ENCODE measurements at regions not wholly inside any gene's neighbourhood (a gene's known extent, or its start where the extent isn't known, plus 50 kb on each side); places are given as distances from the start of the nearest gene placed in this dataset.

DNA sequence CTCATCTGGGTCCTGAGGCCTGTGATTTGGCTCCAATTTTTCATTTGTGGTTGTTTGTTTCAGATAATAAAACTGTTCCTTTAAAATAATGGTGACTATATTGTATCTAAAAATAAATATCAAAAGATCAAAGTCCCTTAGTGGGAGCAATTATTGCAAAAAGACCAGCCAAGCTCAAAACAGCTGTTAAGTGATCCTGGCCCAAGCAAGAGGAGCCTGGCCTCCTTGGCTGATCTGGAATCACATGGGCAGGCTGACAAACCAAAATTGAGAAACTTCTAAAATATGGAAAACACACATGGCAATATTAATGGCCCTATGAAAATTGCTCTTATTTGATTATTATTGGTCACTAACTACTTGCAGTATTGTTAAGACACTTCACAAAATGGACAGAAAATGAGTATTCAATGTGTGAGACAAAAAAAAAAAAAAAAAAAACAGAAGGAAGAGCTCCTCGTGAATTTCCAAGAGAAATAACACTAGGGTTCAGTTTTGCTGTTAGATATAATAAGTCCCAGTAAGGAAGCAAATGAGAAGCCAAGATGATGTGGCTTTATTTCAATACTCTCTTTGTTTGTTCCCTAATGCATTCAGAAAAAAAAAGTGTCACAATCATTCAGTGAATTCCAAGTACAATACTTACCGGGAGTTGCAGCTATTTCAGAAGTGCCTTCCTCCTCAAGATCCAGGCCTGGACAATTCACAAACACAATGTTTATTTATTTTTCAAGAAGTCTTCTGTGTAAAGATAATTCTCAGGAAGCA is 105.1 kb downstream of the SEC16B start:
- Histone ChIP-seq H3K27ac (ENCODE audit: low read depth, low read length, poor library complexity, severe bottlenecking) (no peak overlapping the region), H3K36me3 (ENCODE audit: insufficient read depth, low read length) (no peaks in the 10 kb centered on the region), H2AFZ (ENCODE audit: low read length) (no peak overlapping the region), H4K20me1 (ENCODE audit: insufficient read depth, low read length) (no peaks in the 10 kb centered on the region), H3K9me3 (ENCODE audit: low read length) (no peaks in the 10 kb centered on the region), H3K4me3 (ENCODE audit: low read depth, low read length, poor library complexity, severe bottlenecking) (no peak overlapping the region), H3K4me2 (ENCODE audit: low read length) (no peak overlapping the region), H3K79me2 (ENCODE audit: insufficient read depth, low read depth, low read length) (no peaks in the 10 kb centered on the region), H3K4me1 (ENCODE audit: insufficient read depth, low read length, poor library complexity, severe bottlenecking) (no peaks in the 10 kb centered on the region), H3K9me2 (ENCODE audit: insufficient read depth, low read length) (no peaks in the 10 kb centered on the region)
- BruUV-seq (replicated peaks): no TSS peak
- DNase-seq (ENCODE audit: low spot score): no peak
- ChIA-PET POLR2A (interaction anchor here (0.7 kb wide), 1 partner anchor 208 kb away, joined by 3 read pairs; no protein-coding TSS in a partner anchor), CTCF (ENCODE audit: unreplicated experiment) (no interaction called here)
- intact Hi-C loops (cut with micrococcal nuclease; ENCODE audit: unreplicated experiment): no loop called here
- TF ChIP-seq, protein P1, sequence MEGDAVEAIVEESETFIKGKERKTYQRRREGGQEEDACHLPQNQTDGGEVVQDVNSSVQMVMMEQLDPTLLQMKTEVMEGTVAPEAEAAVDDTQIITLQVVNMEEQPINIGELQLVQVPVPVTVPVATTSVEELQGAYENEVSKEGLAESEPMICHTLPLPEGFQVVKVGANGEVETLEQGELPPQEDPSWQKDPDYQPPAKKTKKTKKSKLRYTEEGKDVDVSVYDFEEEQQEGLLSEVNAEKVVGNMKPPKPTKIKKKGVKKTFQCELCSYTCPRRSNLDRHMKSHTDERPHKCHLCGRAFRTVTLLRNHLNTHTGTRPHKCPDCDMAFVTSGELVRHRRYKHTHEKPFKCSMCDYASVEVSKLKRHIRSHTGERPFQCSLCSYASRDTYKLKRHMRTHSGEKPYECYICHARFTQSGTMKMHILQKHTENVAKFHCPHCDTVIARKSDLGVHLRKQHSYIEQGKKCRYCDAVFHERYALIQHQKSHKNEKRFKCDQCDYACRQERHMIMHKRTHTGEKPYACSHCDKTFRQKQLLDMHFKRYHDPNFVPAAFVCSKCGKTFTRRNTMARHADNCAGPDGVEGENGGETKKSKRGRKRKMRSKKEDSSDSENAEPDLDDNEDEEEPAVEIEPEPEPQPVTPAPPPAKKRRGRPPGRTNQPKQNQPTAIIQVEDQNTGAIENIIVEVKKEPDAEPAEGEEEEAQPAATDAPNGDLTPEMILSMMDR (conservative IDR thresholded peaks at IDR 0.05; ENCODE audit: low read length): no peak
- TF ChIP-seq EZH2phosphoT487 (IDR thresholded peaks at IDR 0.05; ENCODE audit: borderline replicate concordance, low read depth, low read length): no peak

DNA sequence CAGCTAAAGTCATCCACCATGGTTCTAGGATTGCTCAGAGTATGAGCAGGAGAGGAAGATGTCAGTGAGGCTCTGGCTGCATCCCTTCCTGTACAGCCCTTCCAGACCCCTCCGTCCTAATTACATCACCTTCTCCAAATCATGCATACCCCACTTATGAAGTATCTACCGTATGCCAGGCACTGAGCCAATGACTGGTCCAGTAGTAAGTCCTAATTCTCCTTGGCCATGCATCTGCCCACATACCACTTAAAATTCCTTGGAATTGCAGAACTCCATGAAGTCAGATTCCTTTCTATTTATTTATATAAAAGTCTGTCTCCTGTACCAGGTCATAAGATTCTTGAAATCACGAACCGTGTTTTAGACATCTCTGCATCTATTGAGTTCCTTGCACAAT is 106.1 kb downstream of the SEC16B start:
- H3K36me3 ChIP-seq (ENCODE audit: insufficient read depth, low read length): no peaks in the 10 kb centered on the region
- H3K4me2 ChIP-seq (ENCODE audit: low read length): no peak overlapping the region
- no peaks in the 10 kb centered on the region for H4K20me1 ChIP-seq (ENCODE audit: insufficient read depth, low read length)
- no peaks in the 10 kb centered on the region for H3K79me2 ChIP-seq (ENCODE audit: insufficient read depth, low read depth, low read length)
- no peaks in the 10 kb centered on the region for H3K9me2 ChIP-seq (ENCODE audit: insufficient read depth, low read length)
- no peak overlapping the region for H2AFZ ChIP-seq (ENCODE audit: low read length)
- POLR2A ChIA-PET: no interaction called here
- intact Hi-C loops (cut with micrococcal nuclease; ENCODE audit: unreplicated experiment): no loop called here
- no peak for DNase-seq (ENCODE audit: low spot score)
- no peaks in the 10 kb centered on the region for H3K4me1 ChIP-seq (ENCODE audit: insufficient read depth, low read length, poor library complexity, severe bottlenecking)
- H3K9me3 ChIP-seq (ENCODE audit: low read length): no peaks in the 10 kb centered on the region
- H3K27ac ChIP-seq (ENCODE audit: low read depth, low read length, poor library complexity, severe bottlenecking): no peak overlapping the region
- no TSS peak for BruUV-seq (replicated peaks)
- TF ChIP-seq, protein P1 (conservative IDR thresholded peaks at IDR 0.05; ENCODE audit: low read length): no peak
- TF ChIP-seq EZH2phosphoT487 (IDR thresholded peaks at IDR 0.05; ENCODE audit: borderline replicate concordance, low read depth, low read length): no peak
- no peak overlapping the region for H3K4me3 ChIP-seq (ENCODE audit: low read depth, low read length, poor library complexity, severe bottlenecking)
- CTCF ChIA-PET (ENCODE audit: unreplicated experiment): no interaction called here

DNA sequence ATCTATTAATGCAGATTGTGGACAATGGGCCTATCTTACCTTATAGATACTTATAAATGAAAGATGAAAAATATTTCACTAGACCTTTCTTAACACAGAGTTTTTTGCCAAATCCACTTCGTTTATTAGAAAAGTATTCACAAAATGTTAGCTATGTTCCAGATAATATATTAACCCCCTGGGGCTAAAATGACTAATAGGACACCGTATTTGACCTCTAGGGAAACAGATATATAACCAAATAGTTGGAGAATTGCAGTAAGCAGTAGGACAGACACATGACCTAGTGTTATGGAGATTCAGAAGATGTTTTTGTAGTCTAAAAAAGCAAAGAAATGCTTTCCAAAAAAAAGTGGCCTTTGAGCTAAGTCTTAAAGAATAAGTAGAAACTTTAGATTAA is 106.9 kb downstream of the SEC16B start:
- POLR2A ChIA-PET: interaction anchor here (0.6 kb wide), 1 partner anchor 937 kb away, joined by 3 read pairs; no protein-coding TSS in a partner anchor
- H4K20me1 ChIP-seq (ENCODE audit: insufficient read depth, low read length): no peaks in the 10 kb centered on the region
- no peaks in the 10 kb centered on the region for H3K36me3 ChIP-seq (ENCODE audit: insufficient read depth, low read length)
- TF ChIP-seq, protein P1 (conservative IDR thresholded peaks at IDR 0.05; ENCODE audit: low read length): no peak
- TF ChIP-seq EZH2phosphoT487 (IDR thresholded peaks at IDR 0.05; ENCODE audit: borderline replicate concordance, low read depth, low read length): no peak
- intact Hi-C loops (cut with micrococcal nuclease; ENCODE audit: unreplicated experiment): no loop called here
- no peak overlapping the region for H2AFZ ChIP-seq (ENCODE audit: low read length)
- DNase-seq (ENCODE audit: low spot score): no peak
- no peak overlapping the region for H3K4me3 ChIP-seq (ENCODE audit: low read depth, low read length, poor library complexity, severe bottlenecking)
- H3K9me3 ChIP-seq (ENCODE audit: low read length): no peaks in the 10 kb centered on the region
- no TSS peak for BruUV-seq (replicated peaks)
- no peaks in the 10 kb centered on the region for H3K9me2 ChIP-seq (ENCODE audit: insufficient read depth, low read length)
- CTCF ChIA-PET (ENCODE audit: unreplicated experiment): no interaction called here
- no peak overlapping the region for H3K4me2 ChIP-seq (ENCODE audit: low read length)
- no peaks in the 10 kb centered on the region for H3K79me2 ChIP-seq (ENCODE audit: insufficient read depth, low read depth, low read length)
- no peaks in the 10 kb centered on the region for H3K4me1 ChIP-seq (ENCODE audit: insufficient read depth, low read length, poor library complexity, severe bottlenecking)
- no peak overlapping the region for H3K27ac ChIP-seq (ENCODE audit: low read depth, low read length, poor library complexity, severe bottlenecking)

All from OCI-LY7 (cell line).